DOHH2 (cell line): ENCODE measurements at regions not wholly inside any gene's neighbourhood (a gene's known extent, or its start where the extent isn't known, plus 50 kb on each side); places are given as distances from the start of the nearest gene placed in this dataset.

ENCODE experiments used
- CTCF ChIP-seq: fragments of 200-600 bp; sonication (generic); IDR thresholded peaks from one replicate; pipeline ENCODE4 v1.5.1; 2014; ENCODE audit warnings: antibody characterized with exemption, mild to moderate bottlenecking, low read depth, low read length; ENCODE audit not compliant: poor library complexity, severe bottlenecking
- EZH2phosphoT487 ChIP-seq: fragments of 200-600 bp; sonication (generic); IDR thresholded peaks from 2 replicates; pipeline ENCODE4 v1.6.1; 2017; ENCODE audit warnings: borderline replicate concordance, mild to moderate bottlenecking, antibody characterized with exemption, low read length, moderate library complexity, mixed read lengths

GRCh38 chr9:1320607-1321195 lies 270.5 kb downstream of the DMRT2 start:
- TF ChIP-seq CTCF (no peak), EZH2phosphoT487 (no peak)
